HCT116 (cell line): ENCODE measurements at regions not wholly inside any gene's neighbourhood (a gene's known extent, or its start where the extent isn't known, plus 50 kb on each side); places are given as distances from the start of the nearest gene placed in this dataset.

ENCODE experiments used
- ATAC-seq: fragments of 200-7000 bp; cut with Tn5 transposase; 2 replicates; pipeline ENCODE4 v1.9.1; 2020; ENCODE audit warnings: mild to moderate bottlenecking, moderate library complexity
- BruUV-seq: library from RNA; stranded (reverse); fragments of 400-500 nt; replicated peaks from 2 replicates; lab custom pipeline; 2021; lab: Mats Ljungman, UMichigan
- CTCF ChIA-PET: fragments of 300-600 bp; sonication (Branson Sonifier 250); formaldehyde crosslinking; loops from one replicate; lab custom pipeline; 2021; ENCODE audit warnings: antibody characterized with exemption; lab: Charles Lee
- POLR2A ChIA-PET: fragments of 300-600, 350-600 bp; sonication (Branson Sonifier 250); formaldehyde crosslinking; loops from one replicate; lab custom pipeline; 2021; ENCODE audit warnings: antibody characterized with exemption; lab: Charles Lee
- RAD21 ChIA-PET, 2 experiments: fragments of 300-600 bp; sonication (Branson Sonifier 250); formaldehyde crosslinking; loops; one replicate each; lab custom pipeline; 2023; ENCODE audit warnings: low total read pairs in 2 of 2; ENCODE audit not compliant: uncharacterized antibody in 2 of 2, unreplicated experiment in 2 of 2, low non-redundant PET in 1 of 2; lab: Charles Lee
- DNase-seq: peaks from one replicate; pipeline ENCODE4 v3.0.0-alpha.2; 2010; ENCODE audit warnings: low read depth, low spot score
- H2AFZ ChIP-seq: fragments of 200-600 bp; shearing (Covaris generic), sonication (generic); 2 replicates; pipeline ENCODE4 v1.6.1; 2017; ENCODE audit warnings: low read depth, mixed run types, mixed read lengths, antibody characterized with exemption, low read length; ENCODE audit not compliant: poor library complexity, severe bottlenecking
- H3K27ac ChIP-seq: 2 replicates; pipeline ENCODE4 v1.5.1; 2012; ENCODE audit warnings: low read depth, low read length
- H3K27me3 ChIP-seq: fragments of 200-600 bp; sonication (generic); 2 replicates; pipeline ENCODE4 v1.6.1; 2016; ENCODE audit warnings: mixed run types, low read length, mixed read lengths; ENCODE audit not compliant: insufficient read depth
- H3K36me3 ChIP-seq, 2 experiments: fragments of 200-500 bp in 1 of 2; fragments of 200-600 bp in 1 of 2; sonication (Bioruptor generic) in 1 of 2; sonication (generic) in 1 of 2; 2 replicates each; pipeline versions ENCODE4 v1.5.1 to v1.6.1; 2014 to 2016; ENCODE audit warnings: low read length in 2 of 2, inconsistent platforms in 1 of 2, mixed read lengths in 1 of 2, mixed run types in 1 of 2; ENCODE audit not compliant: insufficient read depth in 2 of 2, control insufficient read depth in 1 of 2
- H3K4me1 ChIP-seq, 2 experiments: fragments of 200-600 bp in 1 of 2; sonication (generic) in 1 of 2; 2 replicates each; pipeline versions ENCODE4 v1.5.1 to v1.6.1; 2012 to 2017; ENCODE audit warnings: low read length in 2 of 2, inconsistent platforms in 1 of 2, mild to moderate bottlenecking in 1 of 2, mixed read lengths in 1 of 2, mixed run types in 1 of 2, moderate library complexity in 1 of 2; ENCODE audit not compliant: insufficient read depth in 2 of 2, control insufficient read depth in 1 of 2
- H3K4me2 ChIP-seq: fragments of 200-600 bp; sonication (generic); 2 replicates; pipeline ENCODE4 v1.6.1; 2017; ENCODE audit warnings: mixed run types, low read length, mixed read lengths
- H3K4me3 ChIP-seq, 2 experiments: fragments of 200-600 bp in 1 of 2; sonication (generic) in 1 of 2; replicated peaks in 1 of 2; 2 replicates each; pipeline ENCODE4 v1.5.1; 2011 to 2016; ENCODE audit warnings: low read length in 2 of 2, control low read depth in 1 of 2, low read depth in 1 of 2, mild to moderate bottlenecking in 1 of 2, mixed read lengths in 1 of 2, mixed run types in 1 of 2
- H3K79me2 ChIP-seq: fragments of 200-600 bp; sonication (generic); 2 replicates; pipeline ENCODE4 v1.6.1; 2017; ENCODE audit warnings: mild to moderate bottlenecking, mixed run types, low read length, moderate library complexity, mixed read lengths; ENCODE audit not compliant: insufficient read depth
- H3K9ac ChIP-seq: fragments of 200-600 bp; sonication (generic); 2 replicates; pipeline ENCODE4 v1.6.1; 2016; ENCODE audit warnings: low read length, mixed read lengths
- H3K9me2 ChIP-seq: fragments of 200-600 bp; sonication (generic), shearing (Covaris generic); 2 replicates; pipeline ENCODE4 v1.6.1; 2017; ENCODE audit warnings: mixed run types, mild to moderate bottlenecking, moderate library complexity; ENCODE audit not compliant: insufficient read depth
- H3K9me3 ChIP-seq, 2 experiments: fragments of 200-500 bp in 1 of 2; fragments of 200-600 bp in 1 of 2; sonication (Bioruptor generic) in 1 of 2; sonication (generic) in 1 of 2; 2 replicates each; pipeline ENCODE4 v1.6.1; 2014 to 2017; ENCODE audit warnings: low read length in 2 of 2, mixed read lengths in 2 of 2, inconsistent platforms in 1 of 2, low read depth in 1 of 2, mild to moderate bottlenecking in 1 of 2, mixed run types in 1 of 2, moderate library complexity in 1 of 2; ENCODE audit not compliant: control insufficient read depth in 1 of 2, insufficient read depth in 1 of 2
- H4K20me1 ChIP-seq: fragments of 200-600 bp; sonication (generic), shearing (Covaris generic); 2 replicates; pipeline ENCODE4 v1.6.1; 2017; ENCODE audit warnings: mixed run types, mild to moderate bottlenecking, moderate library complexity; ENCODE audit not compliant: insufficient read depth
- CEBPB ChIP-seq: IDR thresholded peaks from 2 replicates; pipeline ENCODE4 v1.6.1; 2012; ENCODE audit warnings: low read depth
- CTCF ChIP-seq, 3 experiments: fragments of 200-600 bp in 1 of 3; sonication (generic) in 1 of 3; IDR thresholded peaks in 2 of 3; conservative IDR thresholded peaks in 1 of 3; 2 replicates each; pipeline ENCODE4 v1.5.1; 2012 to 2017; ENCODE audit warnings: low read depth in 2 of 3, low read length in 2 of 3, antibody characterized with exemption in 1 of 3, borderline replicate concordance in 1 of 3, control low read depth in 1 of 3, mild to moderate bottlenecking in 1 of 3, mixed read lengths in 1 of 3, mixed run types in 1 of 3, moderate library complexity in 1 of 3; ENCODE audit not compliant: insufficient read depth in 1 of 3
- EGR1 ChIP-seq: IDR thresholded peaks from 2 replicates; pipeline ENCODE4 v1.6.1; 2012; ENCODE audit warnings: low read depth
- ELF1 ChIP-seq: IDR thresholded peaks from 2 replicates; pipeline ENCODE4 v1.6.1; 2012; ENCODE audit warnings: low read depth, borderline replicate concordance
- EZH2phosphoT487 ChIP-seq: fragments of 200-600 bp; IDR thresholded peaks from 2 replicates; pipeline ENCODE4 v1.6.1; 2018; ENCODE audit warnings: antibody characterized with exemption, borderline replicate concordance
- FOSL1 ChIP-seq: IDR thresholded peaks from 2 replicates; pipeline ENCODE4 v1.6.1; 2012; ENCODE audit warnings: low read depth
- REST ChIP-seq: IDR thresholded peaks from 2 replicates; pipeline ENCODE4 v1.6.1; 2012; ENCODE audit warnings: low read depth
- SIN3A ChIP-seq: IDR thresholded peaks from 2 replicates; pipeline ENCODE4 v1.6.1; 2012; ENCODE audit warnings: low read depth
- SRF ChIP-seq: IDR thresholded peaks from 2 replicates; pipeline ENCODE4 v1.6.1; 2012; ENCODE audit warnings: low read depth
- YY1 ChIP-seq: IDR thresholded peaks from 2 replicates; pipeline ENCODE4 v1.6.1; 2011; ENCODE audit warnings: low read length, low read depth, moderate library complexity, mild to moderate bottlenecking; ENCODE audit not compliant: insufficient replicate concordance; ENCODE audit errors: extremely low read depth
- ZFX ChIP-seq: fragments of 450-650 bp; IDR thresholded peaks from 2 replicates; pipeline ENCODE4 v1.6.1; 2017
- ZNF274 ChIP-seq: fragments of 200-500 bp; sonication (Bioruptor generic); IDR thresholded peaks from 2 replicates; pipeline ENCODE4 v1.6.1; 2014; ENCODE audit warnings: mild to moderate bottlenecking, low read depth, low read length, inconsistent platforms
- intact Hi-C: fragments of 100-400 bp; cut with micrococcal nuclease; formaldehyde crosslinking; loops from 2 replicates; pipeline ENCODE4 v1.10.0; 2022

- no peaks in the 10 kb centered on the region for H3K9me2 ChIP-seq
- no peak for TF ChIP-seq EZH2phosphoT487
- TF ChIP-seq REST: no peak
- TF ChIP-seq ELF1: no peak
- no peak for TF ChIP-seq FOSL1
- no peak for TF ChIP-seq CEBPB
- no peak for TF ChIP-seq YY1
- no peak for TF ChIP-seq SIN3A
- TF ChIP-seq EGR1: no peak
- TF ChIP-seq CTCF (IDR thresholded peaks at IDR 0.05 in 2 of 3, conservative IDR thresholded peaks at IDR 0.05 in 1 of 3; ENCODE audit: borderline replicate concordance in 1 of 3, insufficient read depth in 1 of 3, low read depth in 2 of 3, low read length in 2 of 3): no peak
- TF ChIP-seq ZFX: no peak
- no peak for TF ChIP-seq SRF
- no peak for TF ChIP-seq ZNF274
- TF ChIP-seq, all 23 proteins: peak for 0
- H3K36me3 ChIP-seq: no peaks in the 10 kb centered on the region
- H3K4me1 ChIP-seq: no peaks in the 10 kb centered on the region; a peak in 1 of 4 replicates
- H3K9ac ChIP-seq: no peak overlapping the region
- no peak for ATAC-seq
- H4K20me1 ChIP-seq: no peaks in the 10 kb centered on the region
- ChIA-PET CTCF (no interaction called here), POLR2A (no interaction called here), RAD21 (no interaction called here)
- H3K27ac ChIP-seq: no peak overlapping the region
- H3K4me3 ChIP-seq: no peak overlapping the region
- H3K9me3 ChIP-seq: no peaks in the 10 kb centered on the region
- no peak for DNase-seq
- intact Hi-C loops: no loop called here
- no TSS peak for BruUV-seq
- no peak overlapping the region for H3K4me2 ChIP-seq
- no peaks in the 10 kb centered on the region for H3K27me3 ChIP-seq
- H2AFZ ChIP-seq: no peak overlapping the region
- H3K79me2 ChIP-seq: no peaks in the 10 kb centered on the region
Observed at GRCh38 chr9:96164268-96164683, 137.7 kb downstream of the HSD17B3 start.
